PC-3 (cell line): ENCODE measurements at regions not wholly inside any gene's neighbourhood (a gene's known extent, or its start where the extent isn't known, plus 50 kb on each side); places are given as distances from the start of the nearest gene placed in this dataset.

Experiments
- ATAC-seq: fragments of 200-7000 bp; cut with Tn5 transposase; 2 replicates; pipeline ENCODE4 v1.9.1; 2020; ENCODE audit warnings: mild to moderate bottlenecking, moderate library complexity
- BruUV-seq: library from RNA; stranded (reverse); fragments of 400-500 nt; replicated peaks from 2 replicates; lab custom pipeline; 2021; lab: Mats Ljungman, UMichigan
- CTCF ChIA-PET: fragments of 300-600 bp; sonication (Branson Sonifier 250); formaldehyde crosslinking; loops from one replicate; lab custom pipeline; 2022; ENCODE audit warnings: antibody characterized with exemption; lab: Charles Lee
- POLR2A ChIA-PET: fragments of 300-600 bp; sonication (Branson Sonifier 250); formaldehyde crosslinking; loops from one replicate; lab custom pipeline; 2022; ENCODE audit warnings: antibody characterized with exemption; ENCODE audit not compliant: unreplicated experiment; lab: Charles Lee
- DNase-seq: peaks from one replicate; pipeline ENCODE4 v3.0.0-alpha.2; 2015
- H2AFZ ChIP-seq: fragments of 300-600 bp; sonication (generic); 2 replicates; pipeline ENCODE4 v1.6.0; 2016; ENCODE audit warnings: antibody characterized with exemption, low read length
- H3F3A ChIP-seq: fragments of 300-600 bp; sonication (generic); one replicate; pipeline ENCODE4 v1.6.0; 2017; ENCODE audit warnings: antibody characterized with exemption, low read length, control low read depth, mild to moderate bottlenecking; ENCODE audit not compliant: unreplicated experiment
- H3K27ac ChIP-seq: fragments of 300-600 bp; sonication (generic); 2 replicates; pipeline ENCODE4 v1.5.1; 2016; ENCODE audit warnings: mild to moderate bottlenecking, low read length
- H3K27me3 ChIP-seq: fragments of 300-600 bp; sonication (generic); 2 replicates; pipeline ENCODE4 v1.6.1; 2016; ENCODE audit warnings: low read length, mixed read lengths
- H3K36me3 ChIP-seq: fragments of 300-600 bp; sonication (generic); 2 replicates; pipeline ENCODE4 v1.6.1; 2016; ENCODE audit warnings: low read depth, mixed run types, low read length, mixed read lengths
- H3K4me1 ChIP-seq: fragments of 300-600 bp; sonication (generic); 2 replicates; pipeline ENCODE4 v1.5.1; 2016; ENCODE audit warnings: low read length; ENCODE audit not compliant: insufficient read depth
- H3K4me2 ChIP-seq: fragments of 300-600 bp; sonication (generic); 2 replicates; pipeline ENCODE4 v1.6.0; 2016; ENCODE audit warnings: low read length
- H3K4me3 ChIP-seq: fragments of 300-600 bp; sonication (generic); 2 replicates; pipeline ENCODE4 v1.5.1; 2016; ENCODE audit warnings: mild to moderate bottlenecking, low read length, mixed read lengths
- H3K79me2 ChIP-seq: fragments of 300-600 bp; sonication (generic); 2 replicates; pipeline ENCODE4 v1.6.1; 2017; ENCODE audit warnings: low read length, mixed read lengths
- H3K9ac ChIP-seq: fragments of 300-600 bp; sonication (generic); 2 replicates; pipeline ENCODE4 v1.6.0; 2016; ENCODE audit warnings: mild to moderate bottlenecking, low read length
- H3K9me2 ChIP-seq: fragments of 300-600 bp; sonication (generic); replicated peaks from 2 replicates; pipeline ENCODE4 v1.6.1; 2016; ENCODE audit warnings: mixed run types, low read length, mixed read lengths
- H3K9me3 ChIP-seq: fragments of 300-600 bp; sonication (generic); 2 replicates; pipeline ENCODE4 v1.6.1; 2016; ENCODE audit warnings: low read length, mixed read lengths
- H4K20me1 ChIP-seq: fragments of 300-600 bp; sonication (generic); 2 replicates; pipeline ENCODE4 v1.6.1; 2016; ENCODE audit warnings: low read length, mixed read lengths
- CTCF ChIP-seq: fragments of 300-600 bp; sonication (generic); conservative IDR thresholded peaks from 2 replicates; pipeline ENCODE4 v1.5.1; 2017; ENCODE audit warnings: antibody characterized with exemption, low read depth, mild to moderate bottlenecking, low read length
- EZH2 ChIP-seq: fragments of 300-600 bp; sonication (generic); IDR thresholded peaks from one replicate; pipeline ENCODE4 v1.6.1; 2017; ENCODE audit warnings: antibody characterized with exemption, mild to moderate bottlenecking, low read length; ENCODE audit not compliant: unreplicated experiment
- EZH2phosphoT487 ChIP-seq: fragments of 300-600 bp; sonication (generic); IDR thresholded peaks from 2 replicates; pipeline ENCODE4 v1.6.1; 2018; ENCODE audit warnings: mild to moderate bottlenecking, antibody characterized with exemption, low read length, borderline replicate concordance
- intact Hi-C: fragments of 100-400 bp; cut with micrococcal nuclease; formaldehyde crosslinking; loops from 2 replicates; pipeline ENCODE4 v1.9.0; 2023

DNA sequence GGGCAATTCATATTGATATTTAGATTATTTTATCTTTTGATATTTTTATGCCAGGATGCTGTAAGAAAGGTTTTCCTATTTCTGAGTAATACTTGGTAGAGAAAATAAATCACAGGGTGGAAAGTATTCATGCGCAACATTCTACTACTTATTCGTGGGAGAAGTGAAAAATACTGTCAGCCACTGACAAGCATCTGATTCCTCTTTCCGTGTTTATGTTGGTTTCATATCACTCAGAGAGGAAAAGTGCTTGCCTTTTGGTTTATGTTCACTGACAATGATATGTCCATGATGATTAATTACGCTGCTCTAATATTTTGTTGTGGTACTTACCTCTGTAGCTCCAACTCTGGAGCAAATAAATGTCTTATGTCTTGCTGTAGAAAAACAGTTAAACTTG is 429.4 kb downstream of the EDEM1 start:
- H3K36me3 ChIP-seq = no peaks in the 10 kb centered on the region
- no peaks in the 10 kb centered on the region for H3K9me2 ChIP-seq
- intact Hi-C loops = no loop called here
- TF ChIP-seq EZH2phosphoT487 (no peak), EZH2 (no peak), CTCF (no peak)
- POLR2A ChIA-PET = no interaction called here
- no peak overlapping the region for H3K9ac ChIP-seq
- H3K4me1 ChIP-seq = no peaks in the 10 kb centered on the region
- no peaks in the 10 kb centered on the region for H3K27me3 ChIP-seq
- H3K4me3 ChIP-seq = no peak overlapping the region
- DNase-seq = no peak
- no peaks in the 10 kb centered on the region for H3K9me3 ChIP-seq
- ATAC-seq = no peak
- no peaks in the 10 kb centered on the region for H3K79me2 ChIP-seq
- H3F3A ChIP-seq = no peaks in the 10 kb centered on the region
- no peaks in the 10 kb centered on the region for H4K20me1 ChIP-seq
- H3K27ac ChIP-seq = no peak overlapping the region
- no peak overlapping the region for H3K4me2 ChIP-seq
- CTCF ChIA-PET = no interaction called here
- no peak overlapping the region for H2AFZ ChIP-seq
- no TSS peak for BruUV-seq

DNA sequence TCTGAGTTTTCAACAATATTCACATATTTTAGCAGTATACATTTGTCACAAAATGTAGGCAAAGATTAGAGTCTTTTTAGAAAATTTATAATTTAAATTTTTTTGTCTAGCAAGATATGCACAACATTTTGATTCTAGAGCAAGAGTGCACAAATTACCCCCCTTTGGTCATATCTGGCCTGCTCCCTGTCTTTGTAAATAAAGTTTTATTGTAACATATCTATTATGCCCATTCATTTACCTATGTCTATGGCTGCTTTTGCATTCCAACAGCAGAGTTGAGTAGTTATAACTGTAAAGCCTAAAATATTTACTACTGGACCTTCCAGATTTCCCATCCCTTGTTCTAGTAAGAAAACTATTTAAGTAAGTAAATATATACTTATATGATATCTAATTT is 430.7 kb downstream of the EDEM1 start:
- no peak overlapping the region for H3K4me3 ChIP-seq
- no peak for DNase-seq
- no peak overlapping the region for H3K27ac ChIP-seq
- H3K9me3 ChIP-seq = no peaks in the 10 kb centered on the region
- H3K36me3 ChIP-seq = no peaks in the 10 kb centered on the region
- no peaks in the 10 kb centered on the region for H3K27me3 ChIP-seq
- no peaks in the 10 kb centered on the region for H3K9me2 ChIP-seq
- H3K79me2 ChIP-seq = no peaks in the 10 kb centered on the region
- H3K4me1 ChIP-seq = no peaks in the 10 kb centered on the region
- H4K20me1 ChIP-seq = no peaks in the 10 kb centered on the region
- H3K9ac ChIP-seq = no peak overlapping the region
- no peak for ATAC-seq
- H3F3A ChIP-seq = no peaks in the 10 kb centered on the region
- H3K4me2 ChIP-seq = no peak overlapping the region
- ChIA-PET CTCF (no interaction called here), POLR2A (no interaction called here)
- TF ChIP-seq CTCF = no peak
- TF ChIP-seq EZH2 = no peak
- BruUV-seq = no TSS peak
- intact Hi-C loops = no loop called here
- no peak overlapping the region for H2AFZ ChIP-seq

DNA sequence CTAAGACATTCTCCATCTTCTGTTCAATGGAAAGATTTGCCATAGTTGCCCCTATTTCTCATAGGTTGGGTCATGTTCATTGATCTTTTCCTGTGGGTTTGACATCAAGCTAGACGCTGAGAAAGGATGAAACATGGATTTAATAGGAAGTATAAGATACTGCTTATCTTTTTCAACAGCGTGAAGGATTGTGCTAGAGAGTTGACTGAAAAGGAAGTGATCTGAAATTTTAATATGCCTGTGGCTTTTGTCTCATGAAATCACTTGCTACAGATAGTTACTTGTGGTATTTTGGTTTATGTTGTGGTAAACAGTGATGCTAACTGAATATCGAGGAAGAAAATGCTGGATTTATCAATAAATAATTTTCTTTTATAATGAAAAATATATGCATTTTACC is 442.9 kb downstream of the EDEM1 start:
- Histone ChIP-seq H3F3A (no peaks in the 10 kb centered on the region), H3K27ac (no peak overlapping the region), H3K79me2 (no peaks in the 10 kb centered on the region), H3K9me3 (no peaks in the 10 kb centered on the region), H3K9ac (no peak overlapping the region), H4K20me1 (no peaks in the 10 kb centered on the region), H3K36me3 (no peaks in the 10 kb centered on the region), H3K4me3 (no peak overlapping the region), H3K27me3 (no peaks in the 10 kb centered on the region), H2AFZ (no peak overlapping the region), H3K4me1 (no peaks in the 10 kb centered on the region; the same call in 1 of the 2 replicates), H3K4me2 (no peak overlapping the region), H3K9me2 (no peaks in the 10 kb centered on the region)
- intact Hi-C loops = no loop called here
- ChIA-PET CTCF (no interaction called here), POLR2A (no interaction called here)
- BruUV-seq = no TSS peak
- TF ChIP-seq EZH2phosphoT487 (no peak), EZH2 (no peak), CTCF (no peak)
- no peak for DNase-seq
- ATAC-seq = no peak
